Mesodermal cell (in vitro differentiated cells): ENCODE measurements at regions not wholly inside any gene's neighbourhood (a gene's known extent, or its start where the extent isn't known, plus 50 kb on each side); places are given as distances from the start of the nearest gene placed in this dataset.
"Not testable (repeated sequence)": the region's sequence is repeated elsewhere in the genome, so short reads cannot be mapped to it uniquely, and the experiment has no call there.

Experiments used
- H3K27ac ChIP-seq: 2 replicates; pipeline ENCODE4 v1.7.0; 2013; ENCODE audit warnings: mild to moderate bottlenecking, low read depth, low read length, moderate library complexity; ENCODE audit not compliant: severe bottlenecking
- H3K36me3 ChIP-seq: 2 replicates; pipeline ENCODE4 v1.7.1; 2013; ENCODE audit warnings: mild to moderate bottlenecking, low read length, moderate library complexity; ENCODE audit not compliant: control insufficient read depth, insufficient read depth
- H3K4me1 ChIP-seq: one replicate; pipeline ENCODE4 v1.7.1; 2013; ENCODE audit warnings: mild to moderate bottlenecking, low read length; ENCODE audit not compliant: insufficient read depth, control insufficient read depth, poor library complexity, severe bottlenecking
- H3K4me3 ChIP-seq: 2 replicates; pipeline ENCODE4 v1.7.0; 2013; ENCODE audit warnings: low read length, control low read depth, mild to moderate bottlenecking; ENCODE audit not compliant: insufficient read depth, poor library complexity, severe bottlenecking; ENCODE audit errors: extremely low read depth
- H3K9me3 ChIP-seq: 2 replicates; pipeline ENCODE4 v1.7.1; 2013; ENCODE audit warnings: mild to moderate bottlenecking, low read length, moderate library complexity; ENCODE audit not compliant: control insufficient read depth
- WGBS, 2 experiments: methylation state at CpG; one replicate each; pipeline ENCODE4 v1.1.5; 2013; ENCODE audit warnings: missing lambda C conversion rate in 2 of 2; ENCODE audit not compliant: insufficient coverage in 2 of 2; 5-methylcytosine and 5-hydroxymethylcytosine counted together

DNA sequence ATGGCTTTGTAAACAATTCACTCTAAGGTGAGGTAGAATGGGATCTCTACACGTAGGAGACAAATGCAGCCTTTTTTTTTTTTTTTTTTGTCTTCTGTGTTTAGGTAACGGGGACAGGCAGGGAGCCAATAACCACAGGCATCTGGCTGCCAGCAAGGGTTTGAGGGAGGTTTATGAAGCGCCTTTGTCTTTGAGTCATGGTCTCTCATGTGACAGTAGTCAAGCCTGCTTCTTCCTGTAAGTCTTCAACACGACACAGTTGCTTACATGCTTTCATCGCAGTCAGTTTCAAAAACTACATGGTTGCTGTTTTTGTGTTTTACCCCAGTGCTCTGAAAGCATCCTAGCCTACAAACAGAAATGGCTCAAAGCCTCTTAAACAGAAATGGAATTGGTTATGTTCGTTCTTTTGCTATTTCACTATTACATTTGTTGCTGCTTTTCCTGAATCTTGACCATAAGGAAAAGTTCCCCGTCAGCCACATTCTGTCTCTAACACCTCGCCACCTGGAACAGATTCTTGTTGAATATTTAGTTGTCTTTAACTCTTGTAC is 127.8 kb upstream of the METTL14 start:
- WGBS, 2 experiments, result 89 to 100% methylated on average over 1 to 3 of the region's 8 CpGs
- H3K4me3 ChIP-seq, result no peak overlapping the region

DNA sequence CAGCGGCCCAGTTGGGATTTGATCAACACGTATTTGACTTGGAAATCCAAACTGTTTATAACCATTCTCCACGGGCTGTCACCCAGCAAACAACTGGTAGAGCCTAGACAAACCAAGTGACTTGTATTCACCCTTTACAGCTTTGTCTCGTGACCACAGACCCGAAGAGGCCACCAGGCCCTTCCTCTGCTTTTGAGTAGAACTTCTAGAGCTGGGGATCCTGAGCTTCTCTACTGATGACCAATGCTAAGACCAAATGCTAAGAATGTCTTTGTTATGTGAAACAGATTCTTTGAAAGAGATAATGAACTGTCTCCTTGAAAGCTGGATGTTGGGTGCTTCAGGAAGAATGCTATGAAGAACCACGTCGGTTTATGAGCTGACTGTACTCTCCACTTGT is 127.0 kb upstream of the METTL14 start:
- WGBS, 2 experiments, result 100% methylated on average over 2 of the region's 7 CpGs; no CpG with 5 or more reads in 1 of the 2 experiments
- H3K36me3 ChIP-seq, H3K4me3 ChIP-seq, H3K27ac ChIP-seq, H3K4me1 ChIP-seq, H3K9me3 ChIP-seq: not testable (repeated sequence)

More for the DNA sequence above, 127.8 kb upstream of the METTL14 start:
- no peaks in the 10 kb centered on the region for H3K36me3 ChIP-seq
- no peak overlapping the region for H3K27ac ChIP-seq
- peaks cover 2% of the 10 kb centered on the region for H3K4me1 ChIP-seq
- H3K9me3 ChIP-seq, result no peaks in the 10 kb centered on the region

DNA sequence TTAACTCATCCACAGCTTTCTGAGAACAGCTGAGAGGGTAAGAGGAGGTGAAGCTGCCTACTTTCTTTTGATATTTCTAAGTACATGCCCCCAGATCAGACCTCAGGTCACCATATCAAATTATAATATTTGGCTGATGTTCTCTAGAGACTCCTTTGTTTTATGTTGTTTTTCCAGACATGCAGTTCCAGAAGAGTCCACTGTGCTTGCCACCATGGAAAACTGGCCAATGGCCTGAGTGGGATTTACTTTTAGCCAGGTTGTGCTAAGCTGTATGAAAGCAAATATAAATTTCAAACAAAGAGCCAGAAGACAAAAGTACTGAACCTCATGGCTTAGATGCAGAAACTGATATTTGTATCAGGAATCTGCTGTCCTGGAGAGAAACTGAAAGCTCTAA is 123.6 kb upstream of the METTL14 start:
- not testable (repeated sequence) for H3K36me3 ChIP-seq, H3K27ac ChIP-seq, H3K4me3 ChIP-seq, H3K4me1 ChIP-seq, H3K9me3 ChIP-seq

DNA sequence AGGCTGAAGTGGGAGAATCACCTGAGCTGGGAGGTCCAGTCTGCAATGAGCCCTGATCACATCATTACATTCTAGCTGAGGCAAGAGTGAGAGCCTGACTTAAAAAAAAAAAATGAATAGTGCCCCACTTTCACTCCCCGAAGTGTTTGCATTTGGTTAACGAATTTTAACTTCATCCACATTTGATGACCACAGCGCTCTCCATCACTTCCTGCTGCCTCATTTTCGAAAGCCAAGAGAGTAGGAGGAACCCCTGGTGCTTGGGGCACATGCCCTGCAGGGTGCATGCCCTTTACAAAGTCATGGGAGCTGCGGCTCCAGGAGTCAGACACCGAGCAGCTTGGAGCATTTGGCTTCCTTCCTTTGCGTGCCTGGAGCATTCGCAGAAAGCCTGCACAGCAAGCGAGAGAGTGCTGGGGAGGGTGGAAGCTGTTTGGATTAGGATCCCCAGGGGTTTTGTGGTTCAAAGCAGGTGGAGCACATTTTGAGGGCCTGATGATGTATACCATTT is 119.1 kb upstream of the METTL14 start:
- not testable (repeated sequence) for H3K9me3 ChIP-seq, H3K4me1 ChIP-seq, H3K36me3 ChIP-seq, H3K4me3 ChIP-seq, H3K27ac ChIP-seq
- 33 to 42% methylated on average over 2 of the region's 9 CpGs for WGBS, 2 experiments

DNA sequence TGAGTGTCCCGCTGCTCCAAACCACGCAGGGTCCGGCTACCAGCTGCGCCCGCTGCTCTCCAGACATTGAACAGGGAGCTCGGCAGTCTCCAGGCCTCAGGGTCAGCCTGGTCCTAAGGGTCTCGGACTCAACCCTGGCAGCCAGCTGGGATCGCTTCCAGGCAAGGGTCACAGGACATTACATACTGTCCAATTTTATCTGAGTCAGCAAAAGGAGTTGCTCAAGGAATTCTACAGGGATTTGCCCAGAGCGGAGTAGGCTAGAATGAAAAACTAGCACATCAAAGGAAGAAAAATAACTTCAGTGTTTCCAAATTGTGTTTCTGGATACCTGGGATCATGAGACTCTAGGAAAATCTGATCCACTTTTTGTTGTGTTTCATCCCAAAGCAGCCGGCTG is 112.2 kb upstream of the METTL14 start:
- not testable (repeated sequence) for H3K4me1 ChIP-seq, H3K4me3 ChIP-seq, H3K9me3 ChIP-seq, H3K36me3 ChIP-seq, H3K27ac ChIP-seq
- 97 to 100% methylated on average over 7 to 8 of the region's 10 CpGs for WGBS, 2 experiments

DNA sequence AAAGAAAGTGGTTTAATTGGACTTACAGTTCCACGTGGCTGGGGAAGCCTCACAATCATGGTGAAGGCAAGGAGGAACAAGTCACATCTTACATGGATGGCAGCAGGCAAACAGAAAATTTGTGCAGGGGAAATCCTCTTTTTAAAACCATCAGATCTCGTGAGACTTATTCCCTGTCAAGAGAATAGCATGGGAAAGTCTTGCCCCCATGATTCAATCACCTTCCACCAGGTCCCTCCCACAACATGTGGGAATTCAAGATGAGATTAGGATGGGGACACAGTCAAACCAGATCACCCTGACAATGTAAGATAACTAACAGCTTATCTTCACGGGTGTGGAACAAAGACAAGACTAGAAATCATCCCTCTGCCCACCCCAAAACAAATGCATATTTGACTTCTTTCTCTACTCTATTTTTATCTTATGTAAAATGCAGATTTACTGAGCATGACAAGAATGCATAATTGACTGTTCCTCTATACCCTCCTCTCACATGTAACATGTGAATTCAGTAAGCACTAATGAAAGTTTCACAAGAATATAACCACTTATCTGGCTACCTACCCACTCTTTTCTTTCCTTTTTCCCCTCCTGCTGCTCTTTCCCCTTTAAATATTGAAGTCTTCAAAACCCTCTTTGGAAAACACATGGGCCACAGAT is 110.8 kb upstream of the METTL14 start:
- not testable (repeated sequence) for H3K27ac ChIP-seq
- 33 to 49% methylated on average over 1 to 2 of the region's 3 CpGs for WGBS, 2 experiments

DNA sequence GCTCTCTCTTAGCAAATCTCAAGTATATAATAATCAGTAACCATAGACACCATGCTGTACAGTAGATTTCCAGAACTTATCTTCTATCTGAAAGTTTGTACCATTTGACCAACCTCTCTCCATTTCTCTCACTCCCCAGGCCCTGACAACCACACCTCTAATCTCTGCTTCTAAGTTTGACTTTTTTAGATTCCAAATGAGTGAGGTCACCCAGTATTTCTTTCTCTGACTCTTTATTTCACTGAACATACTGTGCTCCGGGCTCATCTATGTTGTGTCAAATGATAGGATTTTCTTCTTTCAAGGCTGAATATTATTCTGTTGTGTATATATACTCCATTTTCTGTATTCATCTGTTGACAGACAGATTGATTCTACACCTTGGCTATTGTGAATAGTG is 110.1 kb upstream of the METTL14 start:
- H3K4me3 ChIP-seq, H3K9me3 ChIP-seq, H3K27ac ChIP-seq, H3K4me1 ChIP-seq, H3K36me3 ChIP-seq: not testable (repeated sequence)
- no CpG with 5 or more reads among the region's 1 CpG for WGBS, 2 experiments

More for the DNA sequence above, 110.8 kb upstream of the METTL14 start:
- not testable (repeated sequence) for H3K4me3 ChIP-seq, H3K9me3 ChIP-seq, H3K36me3 ChIP-seq, H3K4me1 ChIP-seq

DNA sequence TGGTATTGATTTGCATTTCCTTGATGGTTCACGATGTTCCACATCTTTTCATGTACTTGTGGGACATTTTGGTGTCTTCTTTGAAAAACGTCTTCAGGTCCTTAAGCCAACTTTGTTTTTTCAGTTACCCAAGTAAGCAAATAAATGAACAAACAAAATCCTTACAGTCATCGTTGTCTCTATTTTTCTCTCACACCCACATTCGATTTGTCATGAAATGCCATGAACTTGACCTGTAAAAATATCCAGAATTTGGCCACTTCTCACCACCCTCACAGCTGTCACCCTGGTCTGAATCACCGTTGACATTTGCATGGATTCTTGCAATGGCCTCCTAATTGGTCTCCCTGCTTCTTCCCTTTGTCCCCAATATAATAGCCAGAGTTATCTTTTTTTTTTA is 109.5 kb upstream of the METTL14 start:
- H3K4me1 ChIP-seq, H3K36me3 ChIP-seq, H3K27ac ChIP-seq, H3K4me3 ChIP-seq, H3K9me3 ChIP-seq: not testable (repeated sequence)
- WGBS, 2 experiments, result 87 to 100% methylated on average over 3 to 4 of the region's 5 CpGs

DNA sequence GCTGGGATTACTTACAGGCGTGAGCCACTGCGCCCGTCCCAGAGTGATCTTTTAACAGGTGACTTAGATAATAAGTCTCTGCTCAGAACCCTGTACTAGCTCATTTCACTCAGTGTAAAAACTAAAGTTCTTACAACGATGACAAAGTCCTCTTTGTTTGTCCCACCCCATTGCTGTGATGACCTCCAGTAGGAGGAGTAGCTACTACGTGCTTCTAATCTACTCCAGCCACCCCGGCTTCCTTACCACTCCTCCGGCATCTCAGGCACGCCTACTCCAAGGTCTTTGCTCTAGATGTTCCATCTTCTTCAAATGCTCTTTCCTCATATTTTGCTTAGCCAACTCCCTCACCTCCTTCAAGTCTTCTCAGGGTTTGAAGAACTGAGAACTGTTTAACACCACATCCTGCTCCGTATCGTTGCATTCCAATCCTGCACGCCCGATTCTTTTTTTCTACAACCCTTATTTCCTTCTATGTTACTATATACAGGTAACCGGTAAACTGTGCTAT is 108.4 kb upstream of the METTL14 start:
- not testable (repeated sequence) for H3K4me3 ChIP-seq, H3K27ac ChIP-seq, H3K36me3 ChIP-seq, H3K9me3 ChIP-seq, H3K4me1 ChIP-seq
- WGBS, 2 experiments, result 95 to 96% methylated on average over 5 to 9 of the region's 13 CpGs

DNA sequence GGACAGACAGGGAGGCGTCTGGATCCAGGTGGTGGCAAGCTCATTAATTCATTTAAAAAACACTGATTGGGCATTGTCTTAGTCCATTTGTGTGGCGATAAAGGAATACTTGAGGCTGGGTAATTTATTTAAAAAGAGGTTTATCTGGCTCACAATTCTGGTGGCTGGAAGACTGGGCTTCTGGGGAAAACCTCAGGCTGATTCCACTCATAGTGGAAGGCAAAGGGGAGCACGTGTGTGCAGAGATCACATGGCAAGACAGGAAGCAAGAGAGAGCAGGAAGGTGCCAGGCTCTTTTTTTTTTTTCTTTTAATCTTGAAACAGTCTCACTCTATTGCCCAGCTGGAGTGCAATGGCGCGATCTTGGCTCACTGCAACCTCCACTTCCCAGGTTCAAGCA is 100.2 kb upstream of the METTL14 start:
- H3K27ac ChIP-seq, result no peak overlapping the region
- H3K4me3 ChIP-seq, result no peak overlapping the region
- 88 to 93% methylated on average over 3 to 5 of the region's 5 CpGs for WGBS, 2 experiments
- no peaks in the 10 kb centered on the region for H3K4me1 ChIP-seq
- H3K36me3 ChIP-seq, result no peaks in the 10 kb centered on the region
- H3K9me3 ChIP-seq, result no peaks in the 10 kb centered on the region

DNA sequence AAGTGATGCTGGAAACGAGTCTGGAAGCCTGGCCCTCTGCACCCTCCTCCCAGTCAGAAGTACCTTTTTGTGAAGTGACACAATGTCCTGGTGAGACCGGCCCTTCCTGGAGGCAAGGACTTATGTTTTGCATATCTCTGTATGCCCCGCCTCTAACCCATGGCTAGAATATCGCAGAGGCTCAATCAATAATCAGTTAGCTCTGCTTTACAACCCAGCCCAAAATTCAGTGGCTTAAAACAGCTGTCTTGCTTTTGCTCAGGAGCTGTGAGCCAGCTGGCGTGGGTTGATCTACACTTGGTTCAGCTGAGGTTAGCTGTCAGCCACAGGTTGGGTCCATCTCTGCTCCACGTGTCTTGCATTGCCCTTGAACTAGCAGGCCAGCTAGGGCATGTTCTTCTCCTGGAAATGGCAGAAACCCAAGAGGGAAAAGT is 98.8 kb upstream of the METTL14 start:
- H3K36me3 ChIP-seq, result no peaks in the 10 kb centered on the region
- H3K27ac ChIP-seq, result no peak overlapping the region
- no peak overlapping the region for H3K4me3 ChIP-seq
- H3K9me3 ChIP-seq, result no peaks in the 10 kb centered on the region
- H3K4me1 ChIP-seq, result no peaks in the 10 kb centered on the region
- WGBS, 2 experiments, result 79% methylated on average over 5 of the region's 6 CpGs
